ENCODE measurements at regions not wholly inside any gene's neighbourhood (a gene's known extent, or its start where the extent isn't known, plus 50 kb on each side); places are given as distances from the start of the nearest gene placed in this dataset.
"Not testable (repeated sequence)": the region's sequence is repeated elsewhere in the genome, so short reads cannot be mapped to it uniquely, and the experiment has no call there.

DNA sequence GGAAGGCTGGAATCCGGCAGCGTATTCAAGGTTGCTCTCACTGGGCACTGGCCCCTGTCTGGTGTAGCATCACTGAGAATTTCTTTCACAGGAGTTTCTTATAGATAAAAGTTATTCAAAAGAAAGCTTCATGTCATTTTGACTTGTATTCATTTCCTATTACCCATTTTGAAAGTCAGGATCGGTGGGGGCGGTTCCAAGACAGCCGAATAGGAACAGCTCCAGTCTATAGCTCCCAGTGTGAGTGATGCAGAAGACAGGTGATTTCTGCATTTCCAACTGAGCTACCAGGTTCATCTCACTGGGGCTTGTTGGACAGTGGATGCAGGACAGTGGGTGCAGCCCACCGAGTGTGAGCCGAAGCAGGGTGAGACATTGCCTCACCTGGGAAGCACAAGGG is 51.5 kb upstream of the CDC42EP3 start:
- not testable (repeated sequence) for DNase-seq

DNA sequence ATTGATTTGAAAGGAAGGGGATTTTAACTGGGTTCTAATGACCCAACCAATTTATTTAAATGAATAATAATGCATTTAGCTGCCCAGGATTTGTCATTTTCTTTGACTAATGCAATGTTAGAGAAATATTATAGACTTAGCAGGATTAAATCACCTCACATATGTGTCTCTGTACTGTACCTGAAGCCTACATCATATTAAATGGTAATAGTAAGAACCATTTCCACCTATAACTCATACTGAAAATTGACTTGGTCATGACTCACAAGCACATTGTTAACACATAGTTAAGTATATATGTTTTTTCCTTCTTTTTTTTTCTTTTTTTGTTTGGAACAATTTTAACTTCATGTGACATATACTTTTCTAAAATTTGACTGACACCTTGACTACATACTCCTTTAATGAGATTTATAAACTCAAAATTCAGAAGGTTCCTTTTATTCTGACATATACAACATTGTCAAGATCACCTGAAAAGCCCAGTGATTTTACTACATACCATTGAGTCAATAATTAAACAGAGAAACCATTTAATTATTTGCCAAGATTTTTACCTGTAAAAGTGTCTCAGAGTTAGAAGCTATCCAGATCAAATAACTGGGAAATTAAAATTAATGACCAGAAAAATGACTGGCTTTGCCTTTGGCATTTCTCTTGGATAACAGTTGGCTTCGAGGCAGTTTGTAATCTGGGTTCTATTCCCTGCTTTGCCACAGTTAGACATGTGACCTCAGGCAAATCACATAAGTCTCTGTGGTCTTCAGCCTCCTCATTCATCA is 58.8 kb upstream of the CDC42EP3 start:
- DNase-seq, result no peak

DNA sequence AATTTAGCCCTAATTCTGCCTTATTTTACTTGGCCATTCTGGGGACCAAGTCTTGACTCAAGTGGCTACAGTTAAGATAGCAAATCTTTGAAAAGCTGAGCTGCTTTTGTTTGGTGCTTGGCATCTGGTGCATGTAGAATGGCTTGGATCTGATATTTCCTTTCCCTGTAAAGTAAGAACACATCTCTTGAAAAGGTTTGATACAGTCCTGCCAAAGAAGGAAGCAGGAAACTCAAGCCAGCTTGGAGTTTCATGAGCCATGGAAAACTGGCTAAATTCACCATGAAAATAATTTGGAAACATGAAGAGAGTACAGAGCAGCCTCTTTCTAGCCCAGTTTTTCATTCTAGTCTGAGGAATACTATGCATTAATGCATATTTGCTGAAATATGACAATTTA is 61.0 kb upstream of the CDC42EP3 start:
- DNase-seq, result not testable (repeated sequence)

DNA sequence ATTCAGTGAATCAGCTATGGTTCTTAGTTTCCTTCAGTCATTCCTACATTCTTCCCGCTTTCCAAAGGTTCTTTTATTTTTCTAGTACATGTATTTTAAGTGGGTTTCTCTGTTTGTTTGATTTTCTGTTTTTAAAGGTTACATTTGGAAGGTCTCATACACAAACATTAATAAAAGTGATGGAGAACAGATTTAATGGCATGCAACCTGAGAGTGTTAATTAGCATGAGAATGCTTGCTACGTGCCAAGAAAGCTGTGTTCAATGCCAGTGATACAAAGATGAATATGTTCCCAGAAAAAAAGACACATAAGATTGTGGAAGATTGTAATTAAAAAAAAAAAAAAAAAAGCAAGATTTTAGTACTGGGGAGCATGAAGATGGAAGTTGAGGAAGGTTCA is 61.8 kb upstream of the CDC42EP3 start:
- no peak for DNase-seq

DNA sequence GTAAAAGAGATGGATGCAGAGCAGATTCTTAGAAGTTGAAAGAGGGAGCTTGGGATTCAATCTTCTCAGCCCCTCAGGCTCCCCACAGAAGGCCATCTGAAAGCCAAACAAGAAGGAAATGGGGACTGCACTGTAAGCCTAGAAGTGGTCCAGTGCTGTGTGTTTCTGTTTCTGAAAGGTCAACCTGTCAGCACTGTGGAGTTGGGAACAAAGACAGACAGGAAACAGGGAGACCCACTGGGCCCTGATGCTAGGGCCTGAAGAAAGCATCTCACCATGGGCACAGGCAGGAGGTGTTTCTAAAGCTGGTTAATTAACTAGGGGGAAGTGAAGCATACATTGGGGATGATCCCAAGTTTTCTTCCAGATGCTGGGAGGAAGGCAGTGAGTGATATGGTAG is 62.5 kb upstream of the CDC42EP3 start:
- not testable (repeated sequence) for DNase-seq

DNA sequence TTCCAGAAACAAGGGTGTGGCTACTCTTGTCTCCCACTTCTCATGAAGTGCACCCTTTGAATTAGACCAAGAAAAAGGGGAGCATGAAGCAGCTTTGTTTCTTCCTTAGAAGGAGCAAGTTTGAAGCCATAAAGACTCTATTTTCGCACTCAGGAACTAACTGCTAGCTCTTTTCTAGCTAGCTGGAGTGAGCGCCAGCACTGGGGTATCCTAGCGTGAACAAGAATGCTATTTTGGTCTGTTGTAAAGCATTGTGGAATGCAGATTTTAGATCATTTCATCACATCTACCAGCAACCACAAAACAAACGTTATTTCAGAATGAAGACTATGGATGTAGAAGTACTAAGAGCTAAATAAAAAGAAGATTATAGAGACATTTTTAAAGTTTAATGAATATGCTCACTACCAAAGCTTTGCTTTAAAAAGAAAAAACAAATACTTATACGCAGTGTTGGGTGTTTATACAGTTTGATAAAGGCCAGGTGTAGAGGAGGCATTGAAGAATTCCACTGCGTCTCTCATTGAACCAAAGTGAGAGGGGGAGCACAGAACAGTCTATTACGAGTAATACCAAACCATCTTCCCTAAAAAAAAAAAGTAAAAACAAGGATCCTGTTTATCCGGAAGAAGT is 63.6 kb upstream of the CDC42EP3 start:
- DNase-seq, result not testable (repeated sequence)

DNA sequence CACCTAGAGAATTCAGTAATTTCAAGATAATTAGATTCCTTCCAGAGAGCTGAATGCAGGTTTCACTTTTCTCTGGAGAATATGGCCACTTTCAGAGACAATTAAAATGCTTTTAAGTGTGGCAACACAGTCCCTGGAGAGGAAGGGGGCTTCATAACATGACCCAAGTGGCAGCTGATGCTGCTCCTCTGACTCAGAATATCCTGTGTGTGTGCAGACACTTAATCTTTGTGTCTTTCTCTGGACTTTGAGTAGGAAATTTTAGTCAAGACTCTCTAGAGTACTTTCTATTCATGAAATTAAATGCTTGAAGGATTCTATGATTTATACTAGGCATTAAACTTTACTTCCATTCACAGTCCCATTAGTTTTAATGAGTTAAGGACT is 64.1 kb upstream of the CDC42EP3 start:
- not testable (repeated sequence) for DNase-seq

DNA sequence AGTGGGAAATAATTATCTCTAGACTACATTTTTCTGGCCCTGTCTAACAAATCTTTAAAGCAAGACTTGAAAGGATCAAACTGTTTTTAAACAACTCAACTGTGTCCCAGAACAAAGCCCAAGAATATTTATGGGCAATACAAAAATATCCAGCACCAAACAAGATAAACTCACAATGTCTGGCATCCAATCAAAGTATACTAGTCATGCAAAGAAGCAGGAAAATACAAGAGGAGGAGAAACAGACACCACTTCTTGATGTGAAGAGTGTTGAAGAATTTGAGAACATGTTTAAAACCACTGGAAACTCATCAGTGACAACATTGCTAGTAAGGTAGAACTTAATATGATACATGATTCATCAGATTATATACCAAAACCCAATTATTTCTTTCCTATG is 66.1 kb upstream of the CDC42EP3 start:
- DNase-seq, result no peak

DNA sequence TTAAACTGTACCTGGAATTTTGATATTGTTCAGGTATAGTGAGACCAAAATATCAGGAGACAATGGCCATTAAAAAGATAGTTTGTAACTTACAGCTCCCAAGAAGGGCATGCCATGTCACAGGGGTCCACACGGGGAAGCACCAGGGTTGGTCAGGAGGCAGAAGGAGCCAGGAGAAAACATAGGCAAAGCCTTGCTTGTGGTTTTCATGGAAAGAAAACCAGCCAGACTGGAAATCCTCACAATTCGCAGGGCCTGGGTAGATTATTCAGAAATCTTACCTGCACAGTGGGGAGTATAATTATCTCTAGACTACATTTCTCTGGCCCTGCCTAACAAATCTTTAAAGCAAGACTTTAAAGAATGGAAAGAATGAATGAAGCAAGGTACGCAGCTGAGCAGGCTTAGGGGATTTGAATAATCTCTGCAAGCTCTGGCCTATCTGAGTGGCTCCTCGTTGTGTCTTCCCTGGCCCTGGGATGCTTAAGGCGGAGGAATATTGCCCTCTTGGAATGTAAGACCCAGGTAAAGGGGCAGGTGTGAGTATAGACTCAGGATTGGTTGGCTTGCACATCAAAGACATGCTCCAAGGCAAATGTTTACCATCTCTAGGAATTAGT is 66.9 kb upstream of the CDC42EP3 start:
- DNase-seq, result no peak

DNA sequence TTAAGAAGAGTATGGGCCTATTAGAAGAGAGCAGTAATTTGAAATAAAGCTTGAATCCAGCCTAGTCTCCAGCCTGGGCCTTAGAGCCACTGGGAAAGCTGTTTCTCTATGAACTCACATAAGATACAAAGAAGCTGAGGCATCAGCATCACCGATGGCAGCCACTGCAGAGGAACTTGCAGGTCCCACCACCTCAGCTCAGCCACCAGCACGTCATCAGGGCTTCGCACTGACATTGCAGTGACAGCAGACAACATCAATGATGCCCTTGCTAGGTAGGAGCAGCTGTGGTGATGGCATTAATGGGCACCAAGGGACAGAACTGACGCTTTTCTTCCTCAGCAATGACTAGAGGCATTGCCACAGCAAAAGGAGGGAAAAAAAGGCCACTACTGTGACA is 67.7 kb upstream of the CDC42EP3 start:
- DNase-seq, result no peak

DNA sequence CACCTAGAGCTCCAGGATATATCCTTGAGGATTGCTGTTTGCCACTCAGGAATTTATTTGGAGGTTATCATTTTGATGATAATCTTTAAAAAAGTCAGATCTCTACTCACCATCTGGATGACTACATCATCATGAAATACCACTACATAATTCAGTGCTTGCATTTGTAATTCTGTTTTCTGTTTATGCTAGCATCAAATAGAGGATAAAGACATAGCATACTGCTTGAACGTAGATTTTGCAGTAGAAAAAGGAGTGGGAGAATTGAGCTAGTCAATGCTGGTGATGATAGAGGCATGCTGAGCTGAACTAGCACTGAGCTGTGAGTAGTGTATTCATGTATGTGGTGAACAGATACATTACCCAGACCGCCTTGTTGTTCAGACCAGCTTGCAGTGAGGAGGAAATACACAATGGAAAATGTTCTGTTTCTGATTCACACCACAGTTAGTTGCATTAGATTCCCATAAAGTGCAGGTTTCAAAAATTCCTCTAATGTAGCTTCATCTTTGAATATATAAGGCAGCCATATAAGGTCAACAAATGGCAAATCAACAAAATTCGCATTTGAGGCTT is 68.8 kb upstream of the CDC42EP3 start:
- no peak for DNase-seq

DNA sequence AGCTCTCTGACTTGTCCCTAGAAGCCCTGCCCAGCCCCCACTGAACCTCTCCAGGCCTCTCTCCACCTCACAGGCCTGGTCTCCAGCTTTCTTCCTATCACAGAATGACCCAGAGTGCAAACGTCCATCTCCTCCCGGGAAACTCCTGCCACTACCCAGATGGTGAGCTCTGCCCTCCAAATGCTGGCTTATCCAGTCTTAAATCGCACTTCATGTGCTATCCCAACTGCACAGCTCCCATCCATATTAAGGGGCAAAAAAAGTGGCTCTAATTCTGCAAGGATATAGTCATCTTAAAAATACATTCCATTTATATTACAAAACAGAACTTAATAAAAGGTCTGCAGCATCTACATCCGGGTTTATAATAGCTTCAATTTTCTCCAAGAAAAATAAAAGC is 70.8 kb upstream of the CDC42EP3 start:
- no peak for DNase-seq

DNA sequence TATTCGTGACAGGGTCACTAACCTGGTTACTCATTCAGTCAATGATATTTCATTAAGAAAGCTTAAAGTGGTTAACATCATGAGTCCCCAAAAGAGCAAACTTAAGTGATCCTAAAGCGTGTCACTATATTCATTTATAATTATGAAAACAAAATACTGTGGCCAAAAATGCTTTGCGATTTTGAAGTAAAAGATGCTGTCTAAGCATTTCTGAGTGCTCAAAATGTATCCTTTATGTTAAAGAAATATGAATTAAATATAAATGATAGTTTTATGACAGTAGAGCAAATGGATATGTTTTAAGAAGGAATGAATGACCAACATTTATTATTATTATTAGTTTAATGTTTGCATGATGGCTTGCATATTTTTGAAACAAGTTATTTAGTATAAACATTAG is 72.6 kb upstream of the CDC42EP3 start:
- DNase-seq, result no peak

DNA sequence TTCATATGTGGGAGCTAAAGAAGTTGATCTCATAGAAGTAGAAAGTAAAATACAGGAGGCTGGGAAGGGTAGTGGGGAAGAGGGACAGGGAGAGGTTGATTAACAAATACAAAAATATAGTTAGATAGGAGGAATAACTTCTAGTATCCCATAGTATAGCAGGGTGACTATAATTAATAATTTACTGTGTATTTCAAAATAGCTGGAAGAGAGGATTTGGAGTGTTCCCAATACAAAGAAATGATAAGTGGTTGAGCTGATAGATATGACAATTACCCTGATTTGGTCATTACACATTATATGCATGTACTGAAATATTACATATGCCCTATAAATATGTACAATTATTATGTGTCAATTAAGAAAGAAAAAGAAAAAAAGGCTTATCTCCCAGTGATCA is 73.5 kb upstream of the CDC42EP3 start:
- DNase-seq, result not testable (repeated sequence)

DNA sequence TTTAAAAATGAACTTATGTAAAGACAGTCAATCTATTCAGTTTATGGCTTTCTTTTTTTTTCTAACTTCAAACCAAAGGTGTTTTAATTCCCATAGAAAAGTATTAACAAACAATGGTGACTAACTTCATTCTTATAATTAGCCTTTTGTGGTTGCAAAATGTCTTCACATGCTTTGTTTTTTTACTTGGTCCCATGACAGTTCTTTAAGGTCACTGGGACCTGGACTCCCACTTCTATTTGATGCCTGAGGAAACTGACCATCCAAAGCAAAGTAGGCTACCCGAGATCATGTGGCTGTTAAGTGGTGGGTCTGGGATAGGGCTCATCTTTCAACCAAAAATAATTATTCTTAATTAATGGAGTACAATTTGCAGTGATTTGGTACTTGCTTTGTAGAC is 74.6 kb upstream of the CDC42EP3 start:
- not testable (repeated sequence) for DNase-seq

DNA sequence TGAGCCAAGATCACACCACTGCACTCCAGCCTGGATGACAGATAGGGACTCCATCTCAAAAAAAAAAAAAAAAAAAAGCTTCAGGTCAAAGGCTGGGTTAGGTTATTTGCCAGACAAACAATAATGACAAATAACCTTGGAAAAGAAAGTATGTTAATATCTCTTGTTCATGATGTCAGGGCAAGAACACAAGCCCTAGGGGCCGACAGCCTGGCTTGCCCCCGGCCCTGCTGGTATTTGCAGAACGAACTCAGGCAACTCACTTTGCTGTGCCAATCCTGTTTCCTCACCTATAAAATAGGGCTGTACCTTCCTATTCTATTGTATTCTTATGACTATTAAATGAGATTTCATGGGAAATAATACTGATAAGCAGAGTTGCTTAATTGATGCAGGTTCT is 75.4 kb upstream of the CDC42EP3 start:
- no peak for DNase-seq

DNA sequence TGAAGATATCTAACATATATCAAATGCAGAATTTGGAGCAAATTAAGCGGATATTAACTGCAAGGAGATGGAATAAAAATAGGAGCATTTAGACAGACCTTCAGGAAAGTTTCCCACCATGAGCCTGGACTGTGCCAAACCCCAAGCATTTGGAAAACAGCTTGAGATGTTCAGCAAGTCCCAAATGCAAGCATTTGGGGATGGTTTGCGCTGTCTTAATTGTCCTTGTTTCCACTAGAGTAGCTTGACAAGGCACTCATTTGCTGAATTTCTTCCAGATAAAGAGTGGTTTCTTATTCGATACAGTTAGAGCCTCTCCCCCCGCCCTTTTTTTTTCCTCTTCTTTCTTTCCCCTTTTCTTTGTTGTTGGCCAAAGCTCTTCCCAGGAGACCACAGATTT is 77.1 kb upstream of the CDC42EP3 start:
- no peak for DNase-seq

DNA sequence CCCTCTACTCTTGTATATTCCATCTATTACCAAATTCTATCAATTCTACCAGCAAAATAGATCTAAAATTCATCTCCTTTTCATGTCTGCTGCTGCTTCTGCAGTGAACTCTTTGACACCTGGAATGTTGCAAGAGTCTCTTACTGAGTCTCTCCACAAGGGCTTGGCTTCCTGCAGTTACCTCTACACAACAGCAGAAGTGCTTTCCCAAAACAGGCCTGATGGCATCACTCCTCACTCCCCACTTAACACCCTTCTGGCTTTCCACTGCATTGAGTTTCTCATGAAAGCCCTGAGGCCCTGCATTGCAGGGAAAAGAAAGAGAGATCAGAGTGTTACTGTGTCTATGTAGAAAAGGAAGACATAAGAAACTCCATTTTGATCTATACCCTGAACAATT is 78.8 kb upstream of the CDC42EP3 start:
- not testable (repeated sequence) for DNase-seq

DNA sequence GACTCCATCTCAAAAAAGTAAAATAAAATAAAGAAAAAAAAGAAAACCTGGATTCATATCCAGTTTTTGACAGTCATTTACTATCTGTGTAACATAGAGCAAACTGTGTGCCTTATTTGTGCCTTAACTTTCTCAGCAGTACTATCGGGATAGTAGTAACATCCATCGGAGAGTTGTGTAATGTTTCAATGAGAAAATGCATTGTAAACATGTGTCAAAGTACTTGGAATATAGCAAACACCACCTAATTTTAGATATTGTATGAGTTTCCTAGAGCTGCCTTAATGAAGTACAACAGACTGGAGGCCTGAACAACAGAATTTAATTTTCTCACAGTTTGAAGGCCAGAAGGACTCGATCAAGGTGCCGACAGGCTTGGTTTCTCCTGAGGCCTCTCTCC is 81.3 kb upstream of the CDC42EP3 start:
- DNase-seq, result no peak

DNA sequence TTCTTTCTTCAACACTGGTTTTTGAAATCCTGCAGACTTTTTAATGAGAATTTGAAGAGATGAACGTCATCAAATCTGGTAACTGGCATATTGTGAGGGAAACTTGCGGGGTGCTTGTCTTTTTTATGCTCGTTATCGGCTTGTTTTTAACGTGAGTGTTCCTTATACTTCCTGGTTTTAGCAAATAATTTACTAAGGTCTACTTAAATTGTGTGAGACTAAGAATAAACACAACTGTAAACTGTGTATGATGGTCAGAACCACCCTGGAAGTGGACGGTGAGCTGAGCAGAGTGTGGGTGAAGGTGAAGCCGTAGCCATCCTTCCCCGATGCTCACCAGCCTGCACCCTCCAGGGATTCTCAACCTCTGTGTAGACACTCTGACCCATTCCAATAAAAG is 82.3 kb upstream of the CDC42EP3 start:
- no peak for DNase-seq

DNA sequence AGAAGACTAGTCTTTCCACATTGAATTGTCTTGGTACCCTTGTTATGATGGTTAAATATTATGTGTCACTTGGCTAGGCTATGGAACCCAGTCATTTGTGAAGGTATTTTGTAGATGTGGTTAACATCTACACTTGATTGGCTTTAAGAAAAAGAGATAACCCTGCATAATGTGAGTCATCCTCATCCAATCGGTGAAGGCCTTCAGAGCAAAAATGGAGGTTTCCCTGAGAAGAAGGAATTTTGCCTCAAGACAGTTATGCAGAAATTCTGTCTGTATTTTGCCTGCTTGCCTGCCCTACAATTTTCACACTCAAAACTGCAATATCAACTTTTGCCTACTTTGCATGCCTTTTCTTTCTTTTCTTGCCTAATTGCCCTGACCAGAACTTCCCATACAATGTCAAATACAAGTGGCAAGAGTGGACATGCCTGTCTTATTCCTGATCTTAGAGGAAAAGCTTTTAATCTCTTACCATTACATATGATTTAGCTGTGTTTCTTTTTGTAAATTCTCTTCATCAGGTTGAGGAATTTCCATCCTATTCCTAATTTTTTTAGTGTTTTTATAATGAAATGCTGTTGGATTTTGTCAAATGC is 84.6 kb upstream of the CDC42EP3 start:
- DNase-seq, result not testable (repeated sequence)

DNA sequence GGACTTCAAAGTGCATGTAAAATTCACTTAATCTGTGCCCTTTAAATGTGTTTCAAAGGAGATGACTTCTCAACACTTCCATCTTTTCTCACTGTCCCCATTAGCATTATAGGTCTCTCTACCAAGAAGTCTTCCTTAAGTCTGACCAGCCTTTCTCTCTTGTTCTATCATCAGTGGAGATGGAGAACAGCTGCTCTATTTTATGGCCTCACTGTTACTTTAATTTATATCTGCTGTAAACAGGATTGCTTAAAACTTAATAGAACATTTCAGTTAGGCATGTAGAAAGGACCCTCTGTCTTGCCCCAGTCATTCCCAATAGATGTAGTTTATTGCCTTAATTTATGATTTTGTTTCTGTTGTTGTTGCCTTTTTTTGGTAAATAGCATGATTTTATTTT is 86.0 kb upstream of the CDC42EP3 start:
- not testable (repeated sequence) for DNase-seq

DNA sequence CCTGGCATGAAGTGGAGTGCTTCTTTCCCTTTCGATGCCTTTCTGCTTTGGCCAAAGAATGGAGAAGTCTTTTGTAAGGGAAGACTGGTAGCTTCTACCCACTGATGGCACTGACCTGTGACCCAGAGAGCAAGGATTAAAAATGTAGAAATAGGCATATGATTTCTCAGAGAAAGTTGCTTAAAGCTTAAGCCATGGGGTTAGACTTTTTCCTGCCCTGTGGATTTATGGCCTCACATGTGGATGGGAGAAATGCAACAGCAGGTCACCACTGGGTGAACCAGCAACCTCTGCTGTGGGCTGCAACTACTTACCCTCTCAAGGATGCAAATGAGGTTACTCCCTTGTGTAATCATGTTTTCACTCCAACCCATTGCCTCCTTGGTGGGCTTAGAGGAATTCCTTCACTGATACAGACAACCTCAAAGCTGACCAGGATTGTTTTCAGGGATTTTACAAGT is 86.7 kb upstream of the CDC42EP3 start:
- DNase-seq, result not testable (repeated sequence)

Data from GF-D8 (cell line).